Thyroid gland (tissue), 4 donors: ENCODE measurements at regions not wholly inside any gene's neighbourhood (a gene's known extent, or its start where the extent isn't known, plus 50 kb on each side); places are given as distances from the start of the nearest gene placed in this dataset.

ENCODE experiments used
- POLR2A ChIP-seq, 2 donors: fragments of 450-650 bp; IDR thresholded peaks; one replicate each; pipeline ENCODE4 v1.6.1; 2017; ENCODE audit warnings: antibody characterized with exemption in 2 of 2, mild to moderate bottlenecking in 2 of 2, moderate library complexity in 1 of 2
- TF ChIP-seq, protein P1 (sequence below), 6 experiments: fragments of 200-600 bp in 3 of 6; fragments of 450-650 bp in 3 of 6; sonication (generic) in 3 of 6; IDR thresholded peaks; one replicate each; pipeline ENCODE4 v1.5.1; 2016 to 2019; ENCODE audit warnings: antibody characterized with exemption in 6 of 6, mild to moderate bottlenecking in 2 of 6, inconsistent platforms in 1 of 6, moderate library complexity in 1 of 6

DNA sequence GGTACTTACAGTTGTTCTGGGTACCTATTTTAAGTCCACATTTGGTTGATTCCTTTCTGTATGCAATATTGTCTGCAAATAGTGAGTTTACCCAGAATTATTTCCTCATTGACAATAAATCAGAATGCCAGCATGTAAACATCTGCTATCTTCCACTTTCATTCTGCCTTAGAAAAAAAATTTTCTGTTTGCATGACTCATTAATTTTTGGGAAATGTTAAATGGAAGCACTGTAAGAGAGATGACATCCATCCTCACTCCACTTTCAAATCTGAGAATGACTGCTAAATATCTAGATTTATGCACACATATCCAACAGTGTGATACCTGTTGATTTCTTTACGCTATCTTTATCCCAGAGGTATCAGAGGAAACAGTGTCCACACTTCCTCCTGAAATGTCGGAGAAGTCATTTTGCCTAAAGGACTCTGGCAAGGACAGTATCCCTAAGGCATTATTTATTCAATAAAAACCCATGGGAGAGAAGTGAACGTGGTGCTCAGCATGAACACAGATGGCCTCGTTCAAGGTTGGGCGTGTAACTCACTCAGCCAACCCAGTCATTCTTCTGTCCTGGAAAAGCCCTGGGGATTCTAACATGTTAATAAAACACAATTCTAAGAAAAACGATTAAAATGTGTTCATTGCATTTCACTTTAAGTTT, 780.9 kb downstream of the QKI start:
- TF ChIP-seq, protein P1, sequence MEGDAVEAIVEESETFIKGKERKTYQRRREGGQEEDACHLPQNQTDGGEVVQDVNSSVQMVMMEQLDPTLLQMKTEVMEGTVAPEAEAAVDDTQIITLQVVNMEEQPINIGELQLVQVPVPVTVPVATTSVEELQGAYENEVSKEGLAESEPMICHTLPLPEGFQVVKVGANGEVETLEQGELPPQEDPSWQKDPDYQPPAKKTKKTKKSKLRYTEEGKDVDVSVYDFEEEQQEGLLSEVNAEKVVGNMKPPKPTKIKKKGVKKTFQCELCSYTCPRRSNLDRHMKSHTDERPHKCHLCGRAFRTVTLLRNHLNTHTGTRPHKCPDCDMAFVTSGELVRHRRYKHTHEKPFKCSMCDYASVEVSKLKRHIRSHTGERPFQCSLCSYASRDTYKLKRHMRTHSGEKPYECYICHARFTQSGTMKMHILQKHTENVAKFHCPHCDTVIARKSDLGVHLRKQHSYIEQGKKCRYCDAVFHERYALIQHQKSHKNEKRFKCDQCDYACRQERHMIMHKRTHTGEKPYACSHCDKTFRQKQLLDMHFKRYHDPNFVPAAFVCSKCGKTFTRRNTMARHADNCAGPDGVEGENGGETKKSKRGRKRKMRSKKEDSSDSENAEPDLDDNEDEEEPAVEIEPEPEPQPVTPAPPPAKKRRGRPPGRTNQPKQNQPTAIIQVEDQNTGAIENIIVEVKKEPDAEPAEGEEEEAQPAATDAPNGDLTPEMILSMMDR (IDR thresholded peaks at IDR 0.05), result no peak
- no peak for TF ChIP-seq POLR2A (IDR thresholded peaks at IDR 0.05)
